Suppressor macrophage treated with lipopolysaccharide for 1 hour (primary cell): ENCODE measurements at regions not wholly inside any gene's neighbourhood (a gene's known extent, or its start where the extent isn't known, plus 50 kb on each side); places are given as distances from the start of the nearest gene placed in this dataset.

Experiments used
- DNase-seq, 3 donors: peaks; one replicate each; pipeline ENCODE4 v3.0.0-alpha.2; 2020 to 2022

DNA sequence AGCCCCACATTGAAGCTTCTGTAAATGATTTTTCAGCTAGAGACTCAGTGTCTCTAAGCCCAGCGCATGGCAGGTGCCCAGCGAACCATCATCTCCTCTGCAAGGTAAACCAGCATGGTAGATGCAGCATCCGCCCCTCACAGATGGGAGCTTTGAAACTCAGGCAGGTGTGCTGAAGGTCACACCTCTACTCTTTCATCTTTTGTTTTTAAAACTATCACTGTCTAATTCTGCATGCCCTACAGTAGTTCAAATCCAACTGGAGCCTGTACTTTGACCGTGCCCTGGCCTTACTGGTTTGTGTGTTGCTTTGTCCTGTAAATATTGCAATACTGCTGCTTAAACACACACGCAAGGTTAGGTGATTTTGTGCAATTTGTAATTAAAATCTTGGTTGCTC lies 831.1 kb downstream of the GALR1 start:
- DNase-seq = no peak

DNA sequence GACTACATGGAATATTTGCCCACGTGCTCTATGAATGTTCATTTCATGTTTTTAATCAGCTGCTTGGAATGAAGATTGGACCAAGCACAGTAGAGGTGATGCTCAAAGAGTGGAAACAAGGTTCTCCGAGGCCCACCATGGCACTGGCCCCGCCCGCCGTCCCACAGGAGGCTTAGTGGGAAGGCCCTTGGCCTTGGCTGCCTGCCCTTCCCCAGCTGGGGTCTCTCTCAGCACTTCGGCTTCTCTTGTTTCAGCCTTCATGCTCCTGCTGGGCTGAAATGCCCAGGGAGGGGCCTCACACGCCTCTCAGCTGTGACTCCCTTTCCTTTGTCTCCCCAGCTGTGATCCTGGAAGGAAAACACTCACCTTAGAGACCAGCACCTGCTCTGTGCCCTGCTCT lies 833.2 kb downstream of the GALR1 start:
- DNase-seq = no peak

DNA sequence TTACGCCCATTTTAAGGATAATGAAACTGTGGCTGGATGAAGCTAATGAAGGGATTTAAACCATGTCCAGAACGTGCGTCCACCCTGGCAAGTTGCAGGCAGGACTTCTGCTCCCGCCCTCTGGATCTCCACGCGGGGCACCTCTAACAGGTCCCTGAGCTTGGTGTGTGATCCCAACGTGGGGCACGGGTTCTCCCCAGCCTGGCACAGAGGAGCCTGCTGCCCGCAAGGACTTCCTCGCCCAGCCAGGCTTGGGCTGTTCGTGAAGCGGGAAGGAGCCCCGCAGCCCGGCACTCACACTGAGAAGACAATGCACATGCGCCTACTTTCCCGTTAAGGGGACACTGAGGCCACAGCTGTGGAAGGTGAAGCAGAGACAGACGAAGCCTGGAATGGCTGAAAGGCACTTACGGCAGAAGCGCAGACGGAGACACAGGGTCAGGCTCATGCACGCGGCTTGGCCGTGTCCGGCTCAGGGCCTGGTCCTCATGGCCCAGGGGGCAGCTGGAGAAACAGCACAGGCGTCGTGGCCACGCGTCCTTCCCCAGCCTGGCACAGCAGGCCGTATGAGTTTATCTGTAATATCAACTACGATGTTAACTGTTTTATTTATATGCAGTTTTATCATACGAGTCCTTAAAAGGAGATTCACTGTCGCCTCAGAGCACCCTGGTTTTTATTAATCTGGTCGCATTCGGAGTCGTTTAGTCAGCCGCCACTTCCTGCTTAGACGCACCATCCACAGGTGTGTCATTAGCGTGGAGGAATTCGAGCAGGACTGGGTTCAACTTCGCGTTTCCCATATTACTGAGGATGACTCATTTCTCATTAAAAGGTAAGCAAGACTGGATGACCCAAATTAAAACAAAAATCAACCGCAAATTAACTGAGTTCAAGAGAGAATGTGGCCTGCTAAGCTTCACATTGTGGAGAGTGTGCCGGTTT lies 835.9 kb downstream of the GALR1 start:
- no peak for DNase-seq

DNA sequence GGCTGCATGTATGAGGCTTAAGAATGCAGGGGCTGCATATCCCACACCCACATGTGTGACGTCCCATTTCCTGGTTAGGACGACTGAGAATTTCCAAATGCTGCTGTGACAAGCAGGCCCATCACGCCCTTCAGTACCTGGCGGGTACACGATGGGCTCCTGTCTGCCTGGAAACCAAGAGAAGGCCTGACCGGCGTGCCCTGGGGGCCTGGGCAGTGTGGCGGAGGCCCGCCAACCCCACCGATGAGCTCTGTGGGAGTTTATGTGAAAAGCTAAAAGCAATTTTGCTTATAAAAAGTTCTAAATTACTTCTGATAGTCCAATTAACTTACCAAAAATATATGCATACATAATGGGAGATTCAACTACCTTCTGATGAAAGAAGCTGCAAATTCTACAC lies 837.3 kb downstream of the GALR1 start:
- DNase-seq = no peak

DNA sequence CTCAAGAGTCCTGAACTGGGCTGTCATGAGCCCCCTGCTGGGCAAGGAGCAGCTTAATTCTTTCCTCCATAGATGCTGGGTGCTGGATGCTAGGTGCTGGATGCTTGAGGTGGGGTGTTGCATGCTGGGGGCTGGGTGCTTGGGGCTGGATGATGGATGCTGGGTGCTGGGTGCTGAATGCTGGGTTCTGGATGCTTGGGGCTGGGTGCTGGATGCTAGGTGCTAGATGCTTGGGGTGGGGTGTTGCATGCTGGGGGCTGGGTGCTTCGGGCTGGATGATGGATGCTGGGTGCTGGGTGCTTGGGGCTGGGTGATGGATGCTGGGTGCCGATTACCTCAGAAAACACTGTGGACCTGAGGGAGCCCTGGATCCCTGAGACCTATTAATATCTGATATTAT lies 837.7 kb downstream of the GALR1 start:
- DNase-seq = no peak

DNA sequence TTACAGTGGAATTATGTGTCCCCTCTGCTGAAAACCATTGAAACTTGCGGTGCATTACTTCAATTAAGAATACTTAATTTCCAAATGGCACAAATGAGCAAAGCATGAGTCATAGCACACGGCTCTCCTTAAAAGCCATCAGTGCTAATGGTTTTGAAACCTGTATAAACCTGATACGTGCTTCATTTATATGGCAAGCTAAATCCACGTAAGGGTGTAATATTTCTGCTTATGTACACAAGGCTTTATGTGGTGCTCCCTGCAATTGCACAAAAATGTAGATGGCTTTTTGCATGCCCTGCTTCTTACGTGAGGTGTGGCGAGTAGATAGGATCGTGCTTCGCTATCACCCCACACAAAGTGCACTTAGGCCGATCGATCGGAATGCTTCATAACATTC lies 840.9 kb downstream of the GALR1 start:
- DNase-seq = no peak

DNA sequence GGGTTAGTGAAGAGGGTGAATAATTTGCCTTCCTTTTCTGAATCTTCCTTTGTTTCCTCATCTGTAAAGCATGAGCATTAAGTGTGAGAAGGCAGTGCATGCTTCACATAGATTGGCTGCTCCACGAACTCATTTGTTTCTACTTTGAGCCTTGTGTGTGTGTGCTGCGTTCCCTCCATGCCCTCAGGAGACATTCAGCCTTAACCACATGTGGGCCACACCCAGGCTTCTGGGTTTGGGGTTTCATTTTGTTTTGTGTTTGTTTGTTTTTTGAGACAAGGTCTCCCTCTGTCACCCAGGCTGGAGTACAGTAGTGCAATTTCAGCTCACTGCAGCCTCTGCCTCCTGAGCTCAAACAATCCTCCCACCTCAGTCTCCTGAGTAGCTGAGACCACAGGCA lies 843.3 kb downstream of the GALR1 start:
- no peak for DNase-seq

DNA sequence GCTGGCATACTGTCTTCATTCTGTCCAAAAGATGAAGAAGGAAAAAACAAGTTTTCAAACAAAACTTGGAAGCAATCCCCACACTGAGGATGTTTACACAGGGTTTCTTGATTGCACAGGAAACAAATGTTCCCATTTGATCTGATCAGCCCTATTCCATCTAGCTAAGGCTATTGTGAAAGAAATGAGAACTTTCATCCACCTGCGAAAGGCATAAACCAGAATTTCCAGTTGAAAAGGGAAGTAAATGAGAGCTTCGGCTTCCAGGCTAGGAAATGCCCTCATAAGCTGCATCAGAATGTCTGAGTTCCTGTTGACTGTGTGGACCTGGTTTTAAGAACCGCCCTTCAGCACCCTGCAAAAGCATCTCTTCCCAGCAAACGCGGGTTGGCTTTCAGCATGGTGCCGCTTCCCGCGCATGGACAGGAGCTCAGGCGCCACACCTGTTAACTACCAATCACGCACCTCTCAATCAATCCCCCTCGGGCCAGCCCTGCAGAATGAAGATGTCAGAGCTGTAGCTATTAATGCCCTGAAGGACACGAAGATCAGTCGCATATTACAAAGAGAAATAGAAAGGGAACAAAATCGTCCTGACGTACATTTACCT lies 850.4 kb downstream of the GALR1 start:
- no peak for DNase-seq

DNA sequence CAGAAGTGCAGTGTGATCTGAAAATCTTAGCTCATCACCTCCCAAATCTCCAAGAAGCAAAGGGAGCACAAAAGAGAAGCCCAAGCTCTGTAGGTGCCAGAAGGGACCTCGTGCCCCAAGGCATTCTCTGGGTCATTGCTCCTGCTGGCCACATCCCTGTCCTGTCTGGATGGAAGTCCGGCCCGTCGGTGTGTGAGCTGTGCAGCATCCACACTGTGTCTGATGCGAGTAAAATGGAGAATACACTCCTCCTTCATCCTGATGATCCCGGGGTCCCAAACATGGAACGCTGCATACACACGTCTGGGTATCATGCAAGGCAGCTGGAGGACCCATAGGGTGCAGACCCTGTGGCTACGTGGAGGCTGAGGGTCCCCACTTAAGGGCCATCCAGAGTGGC lies 851.4 kb downstream of the GALR1 start:
- no peak for DNase-seq

DNA sequence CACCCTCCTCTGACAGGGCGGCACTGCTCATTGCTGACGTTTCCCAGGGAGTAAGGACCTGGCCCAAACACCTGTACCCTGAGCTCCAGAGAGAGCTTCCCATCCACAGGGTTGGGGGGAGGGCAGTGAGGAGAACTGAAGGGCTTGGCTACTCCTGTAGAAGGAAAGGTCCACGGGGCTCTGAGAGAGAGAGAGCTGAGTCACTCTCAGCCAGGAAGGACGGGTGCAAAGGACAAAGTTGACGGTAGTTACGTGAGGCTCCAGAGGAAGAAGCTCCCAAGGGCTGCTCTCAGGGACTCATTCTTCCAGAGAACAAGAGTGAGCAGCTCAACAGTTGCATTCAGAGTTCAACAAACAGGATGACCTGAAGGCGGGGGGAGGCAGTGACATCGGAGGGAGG lies 852.5 kb downstream of the GALR1 start:
- no peak for DNase-seq

DNA sequence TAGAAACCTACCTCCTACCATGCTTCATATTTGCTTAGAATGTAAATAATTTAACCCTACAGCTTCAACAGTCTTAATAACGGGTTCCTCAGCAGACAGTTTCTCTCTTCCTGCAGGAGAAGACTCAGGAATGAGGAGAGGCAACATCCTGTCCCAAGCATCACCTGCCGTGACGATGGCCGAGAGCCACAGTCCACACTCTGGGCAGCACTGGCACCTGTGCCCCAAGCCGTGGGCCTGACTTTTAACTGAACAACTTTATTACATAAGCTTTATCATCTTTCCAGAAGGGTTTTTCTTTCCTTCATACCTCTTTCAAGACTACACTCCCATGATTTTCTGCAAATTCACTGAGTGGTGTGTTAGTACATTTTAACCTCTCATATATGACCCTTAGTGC lies 856.0 kb downstream of the GALR1 start:
- DNase-seq = no peak

DNA sequence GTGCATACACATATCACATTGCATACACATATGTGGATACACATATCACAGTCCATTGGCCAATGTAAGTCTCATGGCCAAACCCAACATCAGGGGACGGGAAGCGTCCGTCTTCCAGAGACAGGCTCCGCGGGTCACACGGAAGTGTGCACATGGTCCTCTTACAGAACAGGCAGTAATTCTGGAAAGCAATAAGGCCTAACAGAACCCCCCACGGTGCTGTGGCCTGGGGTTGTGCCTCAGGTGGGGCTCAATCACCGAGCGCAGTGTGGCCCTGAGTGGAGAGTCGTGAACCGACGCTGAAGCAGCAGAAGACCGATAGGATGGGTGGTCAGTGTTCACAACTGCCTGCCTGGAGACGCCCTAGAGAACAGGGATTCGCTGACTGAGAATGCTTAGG lies 857.3 kb downstream of the GALR1 start:
- no peak for DNase-seq

DNA sequence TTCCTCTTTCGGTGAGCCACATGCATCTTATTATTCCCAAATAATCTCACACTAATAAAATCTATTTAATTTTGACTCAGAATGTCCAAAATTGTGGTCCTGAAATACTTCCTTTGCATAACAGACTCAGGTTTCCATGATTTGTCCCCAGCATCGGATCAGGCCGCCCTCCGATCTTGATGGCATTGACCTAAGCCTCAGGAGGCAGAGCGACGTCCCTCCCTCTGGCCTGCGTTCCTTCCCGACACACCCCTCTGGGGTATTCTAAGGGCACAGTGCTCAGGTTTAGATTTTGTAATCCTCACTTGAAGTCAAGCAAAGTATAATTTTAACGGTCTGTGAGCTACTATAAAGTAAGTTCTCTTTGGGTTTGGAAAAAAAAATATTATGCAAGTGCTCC lies 857.7 kb downstream of the GALR1 start:
- DNase-seq = no peak

DNA sequence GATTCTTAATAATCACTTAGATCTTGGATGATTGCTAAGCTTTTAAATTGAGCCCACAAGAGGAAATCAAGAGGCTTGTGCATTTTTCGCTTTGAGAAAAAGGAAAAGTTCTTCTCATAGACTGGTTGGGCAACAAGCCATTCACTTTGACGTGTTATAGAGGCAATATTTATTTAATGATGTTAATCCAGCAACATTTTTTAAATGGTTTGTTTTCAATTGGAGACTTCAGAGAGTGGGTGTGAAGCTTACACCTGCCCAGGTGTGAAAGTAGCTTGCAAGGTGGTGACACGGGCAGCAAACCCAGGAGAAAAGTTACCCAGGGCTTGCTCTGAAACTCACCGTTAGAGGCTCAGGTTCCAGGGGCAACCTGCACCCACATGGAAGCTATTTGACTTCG lies 858.9 kb downstream of the GALR1 start:
- DNase-seq = no peak

DNA sequence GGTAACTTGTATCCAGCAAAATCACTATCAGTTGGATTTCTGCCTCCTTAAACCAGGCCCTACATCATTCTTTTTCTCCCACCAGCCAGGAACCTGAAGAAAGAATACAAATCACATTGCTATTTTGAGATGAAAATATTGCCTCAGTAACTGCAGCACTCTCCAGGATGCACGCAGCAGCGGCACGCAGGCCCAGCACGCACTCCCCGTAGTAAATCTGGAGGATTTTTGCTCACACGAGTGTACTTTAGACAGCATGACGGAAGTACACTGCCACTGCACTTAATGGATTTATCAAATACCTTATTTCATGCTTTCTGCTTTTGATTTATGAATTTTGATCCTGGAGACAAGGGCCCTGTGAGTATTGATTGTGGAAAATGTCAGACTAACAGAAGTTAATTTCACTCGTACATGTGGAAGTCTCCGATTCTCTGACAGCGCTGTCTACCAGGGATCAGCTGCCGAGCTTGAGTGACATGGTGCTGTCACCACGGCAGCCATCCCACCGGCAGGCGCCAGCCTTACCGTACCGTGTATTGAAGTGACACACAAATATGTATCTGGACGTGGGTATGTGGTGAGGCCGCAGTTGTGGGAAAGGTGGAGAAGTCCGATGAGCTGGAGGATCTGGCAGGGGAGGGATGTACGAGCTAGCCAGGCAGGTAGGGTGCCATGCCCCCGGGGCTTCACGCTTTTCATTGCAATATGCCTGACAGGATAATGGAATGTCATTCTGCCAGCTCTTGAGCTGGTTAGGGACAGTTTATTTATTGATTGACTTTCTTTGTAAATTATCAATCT lies 863.7 kb downstream of the GALR1 start:
- DNase-seq = no peak

DNA sequence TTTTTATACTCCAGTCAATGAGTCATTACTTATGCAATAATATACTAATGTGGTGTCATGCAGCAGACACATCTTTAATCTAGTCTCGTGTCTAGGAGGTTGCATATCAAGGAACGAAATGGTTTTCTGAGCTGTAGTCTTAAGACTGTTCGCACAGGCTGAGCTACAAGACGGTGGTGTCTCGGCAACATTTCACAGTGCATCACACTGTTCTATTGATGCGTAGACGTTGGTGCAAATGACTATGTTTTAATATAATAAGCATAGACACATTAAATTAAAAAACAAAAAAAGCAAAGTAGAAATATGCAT lies 864.2 kb downstream of the GALR1 start:
- DNase-seq = no peak

DNA sequence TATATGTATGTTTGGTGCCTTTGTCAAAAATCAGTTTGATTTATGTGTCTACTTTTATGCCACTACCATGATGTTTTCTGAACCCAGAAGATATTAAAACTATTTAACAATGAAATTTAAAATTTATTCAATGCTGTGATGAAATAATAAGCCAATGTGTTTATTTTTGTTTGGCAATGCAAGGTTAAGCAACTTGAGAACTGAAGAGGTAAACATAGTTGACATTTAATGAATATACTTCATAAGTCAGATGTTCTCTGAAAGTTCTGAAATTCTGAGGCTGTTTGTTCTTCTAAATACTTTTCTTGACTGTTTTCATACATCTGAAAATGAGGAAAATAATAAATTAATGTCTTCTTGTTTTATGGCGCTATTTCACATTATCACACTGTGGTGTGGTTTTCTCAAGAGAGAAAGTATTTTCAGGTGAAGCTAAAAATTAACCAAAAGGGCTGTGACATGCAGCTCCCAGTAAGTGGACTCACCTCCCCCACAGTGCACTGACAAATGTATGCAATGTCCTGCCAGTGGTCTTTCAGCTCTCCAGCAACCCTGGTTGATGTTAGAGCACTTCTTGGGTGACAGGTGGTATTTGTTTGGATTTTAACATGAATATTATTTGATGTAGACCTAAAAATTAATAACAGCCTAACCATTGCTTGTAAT lies 863.6 kb upstream of the SALL3 start:
- DNase-seq = no peak

DNA sequence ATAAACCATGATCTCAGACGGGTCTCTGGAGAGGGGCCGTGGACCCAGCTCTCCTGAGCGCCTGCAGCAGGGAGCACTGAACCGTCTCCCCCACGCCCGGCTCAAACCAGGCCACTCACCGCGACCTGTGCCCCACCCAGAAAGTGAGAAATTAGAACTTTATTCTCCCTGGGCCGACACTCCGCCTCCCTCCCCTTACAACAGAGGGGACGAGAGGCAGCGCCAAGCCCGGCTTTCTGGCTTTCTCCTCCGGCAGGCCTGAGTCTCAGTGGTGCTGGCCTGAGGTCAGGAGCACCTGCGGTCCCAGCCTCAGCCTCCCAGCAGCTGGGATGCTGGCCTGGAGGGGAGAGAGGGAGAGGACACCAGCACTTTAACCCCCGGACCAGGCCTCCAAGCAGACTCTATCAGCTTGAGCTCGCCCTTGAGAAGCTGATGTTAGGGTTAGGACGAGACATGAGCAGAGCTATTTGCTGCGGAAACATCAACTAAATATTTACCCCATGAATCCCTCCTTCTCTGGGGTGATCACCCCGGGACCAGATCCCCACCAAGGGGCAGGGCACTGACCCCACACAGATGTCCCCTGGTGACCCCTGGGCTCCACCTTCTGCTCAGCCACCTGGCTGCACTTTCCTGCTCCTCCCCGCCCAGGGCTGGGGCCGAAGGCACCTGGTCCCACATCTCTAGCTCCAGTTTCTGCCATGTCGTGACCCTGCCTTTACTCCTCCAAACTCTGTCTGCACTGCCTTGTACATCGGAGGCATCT lies 856.3 kb upstream of the SALL3 start:
- no peak for DNase-seq

DNA sequence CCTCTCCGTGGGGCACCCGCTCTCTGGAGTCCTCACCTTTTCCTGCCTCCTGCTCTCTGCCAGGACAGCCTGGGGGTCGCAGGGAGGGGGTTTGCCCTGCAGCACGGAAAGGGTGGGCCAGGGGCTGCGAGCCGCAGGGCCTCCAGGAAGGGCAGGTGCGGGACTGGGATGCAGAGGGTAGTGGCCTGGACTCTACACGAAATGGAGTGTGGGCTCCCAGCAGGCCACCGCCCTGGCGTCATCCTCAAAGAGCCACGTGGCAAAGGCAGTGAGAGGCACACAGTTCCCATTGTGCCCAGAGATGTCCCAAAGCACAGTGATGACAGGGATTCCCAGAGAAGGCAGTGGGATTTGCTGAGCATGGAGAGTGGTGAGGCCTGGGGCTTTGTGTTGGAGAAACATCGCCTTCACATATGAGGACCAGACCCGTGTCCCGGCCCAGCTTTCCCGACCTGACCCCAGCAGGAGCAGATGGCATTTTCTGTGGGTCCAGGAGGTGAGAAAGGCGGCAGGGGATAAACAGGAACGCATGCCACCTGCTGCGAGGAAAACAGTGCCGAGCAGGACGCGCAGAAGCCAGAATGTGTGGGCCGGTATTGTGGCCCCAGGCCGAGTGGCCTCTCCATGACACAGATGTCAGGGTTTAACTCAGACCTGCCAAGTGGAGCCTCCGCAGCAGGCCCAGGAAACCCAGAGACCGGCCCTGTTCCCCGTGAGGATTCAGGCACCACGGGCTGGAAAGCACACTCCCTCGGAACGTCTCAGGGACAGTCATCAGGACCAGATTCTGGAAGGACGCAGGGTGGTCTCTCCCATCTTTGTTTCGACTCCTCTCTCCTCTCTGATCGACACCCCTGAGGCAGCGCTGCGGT lies 855.5 kb upstream of the SALL3 start:
- DNase-seq = no peak

DNA sequence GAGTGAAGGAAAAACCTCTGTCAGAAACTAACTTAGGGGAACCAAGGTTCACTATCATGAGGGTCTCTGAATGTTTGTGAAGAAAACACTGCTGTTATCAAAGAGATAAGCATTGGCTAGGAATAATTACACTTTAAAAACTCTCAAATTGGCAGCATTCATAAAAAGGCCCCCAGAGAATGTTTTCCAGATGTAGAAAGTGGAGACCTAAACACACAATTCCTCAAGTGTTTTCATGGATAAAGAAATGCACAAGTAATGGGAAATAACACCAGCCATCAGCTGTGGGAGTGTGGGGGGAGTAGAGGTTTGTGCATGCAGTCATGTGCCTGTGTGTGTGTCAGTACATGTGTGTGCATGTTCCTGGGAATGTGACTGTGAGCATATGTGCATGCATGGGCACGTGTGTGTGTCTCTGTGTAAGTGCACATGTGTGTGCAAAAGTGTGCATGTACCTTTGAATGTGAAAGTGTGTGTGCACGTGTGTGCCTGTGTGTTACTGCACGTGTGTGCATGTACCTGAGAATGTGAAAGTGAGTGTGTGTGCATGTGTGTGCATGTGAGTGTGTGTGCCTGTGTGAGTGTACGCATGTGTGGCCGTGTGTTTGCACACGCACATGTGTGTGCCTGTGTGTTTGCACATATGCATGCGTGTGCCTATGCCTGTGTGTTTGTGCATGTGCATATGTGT lies 854.3 kb upstream of the SALL3 start:
- no peak for DNase-seq

DNA sequence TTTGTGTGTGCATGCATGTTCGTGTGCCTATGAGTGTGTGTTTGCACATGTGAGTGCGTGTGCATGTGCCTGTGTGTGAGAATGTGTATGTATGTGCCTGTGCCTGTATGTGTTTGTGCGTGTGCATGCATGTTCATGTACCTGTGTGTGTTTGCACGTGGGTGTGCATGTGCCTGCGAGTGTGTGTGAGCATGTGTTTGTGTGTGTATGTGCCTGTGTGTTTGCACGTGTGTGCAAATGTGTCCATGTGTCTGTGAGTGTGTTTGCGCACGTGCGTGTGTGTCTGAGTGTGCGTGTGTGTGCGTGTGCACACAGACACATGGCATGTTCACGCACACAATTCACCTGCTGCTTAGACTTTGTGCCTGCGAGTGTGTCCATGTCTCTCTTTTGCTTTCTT lies 853.5 kb upstream of the SALL3 start:
- no peak for DNase-seq
